ENCODE measurements at regions not wholly inside any gene's neighbourhood (a gene's known extent, or its start where the extent isn't known, plus 50 kb on each side); places are given as distances from the start of the nearest gene placed in this dataset.
"Not testable (repeated sequence)": the region's sequence is repeated elsewhere in the genome, so short reads cannot be mapped to it uniquely, and the experiment has no call there.

DNA sequence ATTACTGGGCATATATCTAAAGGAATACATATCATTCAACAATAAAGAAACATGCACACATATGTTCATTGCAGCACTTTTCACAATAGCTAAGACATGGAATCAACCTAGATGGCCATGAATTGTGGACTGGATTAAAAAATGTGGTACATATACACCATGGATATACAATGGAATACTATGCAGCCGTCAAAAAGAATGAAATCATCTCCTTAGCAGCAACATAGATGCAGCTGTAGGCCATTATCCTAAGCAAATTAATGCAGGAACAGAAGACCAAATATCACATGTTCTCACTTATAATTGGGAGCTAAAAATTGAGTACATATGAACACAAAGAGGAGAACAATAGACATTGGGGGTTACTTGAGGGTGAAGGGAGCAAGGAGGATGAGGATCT lies 175.6 kb downstream of the POLR1F start:
- intact Hi-C loops (cut with micrococcal nuclease) = no loop called here
- CTCF ChIA-PET (ENCODE audit: partially characterized antibody) = no interaction called here

DNA sequence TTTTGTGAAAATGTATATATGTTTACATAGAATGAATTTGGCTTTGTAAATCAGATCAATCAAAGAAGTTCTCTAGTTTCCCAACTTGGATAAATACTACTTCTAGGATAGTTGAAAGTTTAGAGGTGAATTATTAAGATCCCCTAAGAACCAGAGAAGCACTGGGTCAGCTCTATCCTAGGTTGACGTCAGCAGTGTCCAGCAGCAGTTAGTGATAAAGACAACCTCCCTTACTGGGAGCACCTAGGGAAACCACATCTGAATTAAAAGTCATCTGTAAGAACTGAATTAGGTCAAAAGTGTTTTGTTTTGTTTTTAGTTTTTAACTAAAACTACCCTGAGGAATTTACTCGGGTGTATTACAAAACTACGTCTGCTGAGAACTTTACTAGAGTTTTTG lies 178.0 kb downstream of the POLR1F start:
- no peak overlapping the region for H3K27ac Mint-ChIP-seq
- Histone ChIP-seq H3K27ac (ENCODE audit: low read depth, low read length) (no peak overlapping the region), H3K4me3 (ENCODE audit: low read length in 2 of 2) (no peak overlapping the region), H3K9me3 (ENCODE audit: control insufficient read depth in 1 of 2, low read length in 2 of 2) (no peaks in the 10 kb centered on the region), H3K4me1 (ENCODE audit: insufficient read depth, low read length) (no peaks in the 10 kb centered on the region), H3K27me3 (ENCODE audit: insufficient read depth, low read length) (no peaks in the 10 kb centered on the region), H3K36me3 (ENCODE audit: insufficient read depth, low read length) (no peaks in the 10 kb centered on the region)
- H3K36me3 Mint-ChIP-seq = no peaks in the 10 kb centered on the region
- no peaks in the 10 kb centered on the region for H3K4me1 Mint-ChIP-seq
- no peak for DNase-seq
- ChIA-PET CTCF (ENCODE audit: partially characterized antibody) (no interaction called here), POLR2A (ENCODE audit: partially characterized antibody) (no interaction called here)
- intact Hi-C loops (cut with micrococcal nuclease) = no loop called here
- H3K27me3 Mint-ChIP-seq = no peaks in the 10 kb centered on the region
- H3K4me3 Mint-ChIP-seq = no peak overlapping the region
- peaks cover 0 to 19% (median 5%) of the 10 kb centered on the region in 8 donors for H3K9me3 Mint-ChIP-seq

More for the DNA sequence above, 175.6 kb downstream of the POLR1F start:
- Histone ChIP-seq H3K27me3 (ENCODE audit: insufficient read depth, low read length) (no peaks in the 10 kb centered on the region), H3K4me1 (ENCODE audit: insufficient read depth, low read length) (no peaks in the 10 kb centered on the region), H3K9me3 (ENCODE audit: control insufficient read depth in 1 of 2, low read length in 2 of 2) (no peaks in the 10 kb centered on the region), H3K27ac (ENCODE audit: low read depth, low read length) (no peak overlapping the region), H3K36me3 (ENCODE audit: insufficient read depth, low read length) (no peaks in the 10 kb centered on the region), H3K4me3 (ENCODE audit: low read length in 2 of 2) (no peak overlapping the region)
- Mint-ChIP-seq H3K27ac (no peak overlapping the region), H3K36me3 (no peaks in the 10 kb centered on the region), H3K9me3 (peaks cover 0 to 19% (median 4%) of the 10 kb centered on the region in 8 donors), H3K27me3 (no peaks in the 10 kb centered on the region), H3K4me3 (no peak overlapping the region), H3K4me1 (no peaks in the 10 kb centered on the region)
- POLR2A ChIA-PET (ENCODE audit: partially characterized antibody) = no interaction called here
- no peak for DNase-seq

DNA sequence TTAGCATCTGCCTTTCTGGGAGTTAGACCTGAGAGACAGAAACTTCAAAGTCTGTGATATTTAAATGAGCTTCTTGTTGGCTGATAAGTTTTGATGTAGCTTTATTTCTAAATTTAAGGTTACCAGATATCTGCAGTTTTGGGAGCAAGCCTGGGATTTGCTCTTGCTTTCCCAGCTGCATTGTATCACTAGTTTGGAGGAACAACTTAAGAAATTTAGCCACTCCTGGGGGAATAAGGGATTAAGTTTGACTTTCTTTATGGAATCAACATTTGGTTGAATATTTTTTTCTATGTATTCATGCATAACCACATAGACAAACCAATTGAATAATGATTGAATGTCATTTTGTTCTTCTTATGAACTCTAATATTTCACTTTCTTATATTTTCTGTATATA lies 178.6 kb downstream of the POLR1F start:
- Mint-ChIP-seq H3K27me3 (no peaks in the 10 kb centered on the region), H3K4me3 (no peak overlapping the region), H3K4me1 (no peaks in the 10 kb centered on the region), H3K36me3 (no peaks in the 10 kb centered on the region), H3K27ac (no peak overlapping the region), H3K9me3 (peaks cover 0 to 19% (median 5%) of the 10 kb centered on the region in 8 donors)
- no peaks in the 10 kb centered on the region for H3K9me3 ChIP-seq (ENCODE audit: control insufficient read depth in 1 of 2, low read length in 2 of 2)
- no peaks in the 10 kb centered on the region for H3K36me3 ChIP-seq (ENCODE audit: insufficient read depth, low read length)
- no peak overlapping the region for H3K27ac ChIP-seq (ENCODE audit: low read depth, low read length)
- CTCF ChIA-PET (ENCODE audit: partially characterized antibody) = no interaction called here
- POLR2A ChIA-PET (ENCODE audit: partially characterized antibody) = no interaction called here
- no peak for DNase-seq
- H3K4me3 ChIP-seq (ENCODE audit: low read length in 2 of 2) = no peak overlapping the region
- H3K27me3 ChIP-seq (ENCODE audit: insufficient read depth, low read length) = no peaks in the 10 kb centered on the region
- H3K4me1 ChIP-seq (ENCODE audit: insufficient read depth, low read length) = no peaks in the 10 kb centered on the region
- intact Hi-C loops (cut with micrococcal nuclease) = no loop called here

DNA sequence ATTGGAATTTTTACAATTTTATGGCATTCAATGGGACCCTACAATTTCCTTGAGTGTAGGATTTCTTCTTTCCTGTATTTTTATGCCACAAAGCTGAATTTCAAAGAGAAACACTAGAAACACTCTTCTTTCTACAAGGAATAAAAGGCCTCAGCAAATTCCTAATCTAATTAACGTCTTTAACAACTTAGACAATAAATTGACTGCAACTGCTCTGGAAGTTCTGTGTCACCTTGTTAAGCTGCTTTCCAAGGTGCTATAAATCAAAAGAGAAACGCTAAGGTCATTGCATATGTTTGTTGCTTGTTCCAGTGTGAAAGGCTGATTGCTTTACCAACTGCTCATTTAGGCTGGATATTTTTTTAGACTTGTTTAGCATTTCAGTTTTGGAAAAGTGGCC lies 182.2 kb downstream of the POLR1F start:
- H3K27ac ChIP-seq (ENCODE audit: low read depth, low read length) = no peak overlapping the region
- H3K36me3 ChIP-seq (ENCODE audit: insufficient read depth, low read length) = no peaks in the 10 kb centered on the region
- no peaks in the 10 kb centered on the region for H3K9me3 ChIP-seq (ENCODE audit: control insufficient read depth in 1 of 2, low read length in 2 of 2)
- Mint-ChIP-seq H3K27me3 (no peaks in the 10 kb centered on the region), H3K9me3 (peaks cover 0 to 5% (median 0%) of the 10 kb centered on the region in 8 donors), H3K27ac (no peak overlapping the region), H3K4me1 (no peaks in the 10 kb centered on the region), H3K36me3 (no peaks in the 10 kb centered on the region), H3K4me3 (no peak overlapping the region)
- no peak for DNase-seq
- H3K4me3 ChIP-seq (ENCODE audit: low read length in 2 of 2) = no peak overlapping the region
- intact Hi-C loops (cut with micrococcal nuclease) = no loop called here
- ChIA-PET CTCF (ENCODE audit: partially characterized antibody) (no interaction called here), POLR2A (ENCODE audit: partially characterized antibody) (no interaction called here)
- no peaks in the 10 kb centered on the region for H3K4me1 ChIP-seq (ENCODE audit: insufficient read depth, low read length)
- no peaks in the 10 kb centered on the region for H3K27me3 ChIP-seq (ENCODE audit: insufficient read depth, low read length)

DNA sequence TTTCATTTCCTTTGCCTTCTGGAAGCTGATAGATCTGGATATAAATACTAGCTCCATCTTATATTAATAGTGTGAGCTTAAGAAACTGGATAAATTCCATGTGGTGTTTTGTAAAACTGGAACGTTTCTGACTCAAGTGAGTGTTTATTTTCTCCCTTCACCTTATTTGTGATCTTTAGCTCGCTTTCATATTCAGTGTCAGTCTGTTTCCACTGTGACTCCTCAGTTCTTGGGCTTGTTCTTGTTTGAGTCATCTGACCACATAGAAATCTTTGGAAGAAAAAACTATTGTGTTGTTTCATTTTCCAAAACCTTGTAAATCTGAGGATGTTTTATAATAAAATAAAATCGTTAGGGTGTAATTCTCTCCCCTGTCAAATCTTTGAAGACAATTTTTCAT lies 186.4 kb downstream of the POLR1F start:
- CTCF ChIA-PET (ENCODE audit: partially characterized antibody) = no interaction called here
- Mint-ChIP-seq H3K27ac (no peak overlapping the region), H3K27me3 (no peaks in the 10 kb centered on the region), H3K4me3 (no peak overlapping the region), H3K36me3 (no peaks in the 10 kb centered on the region), H3K9me3 (peaks cover 0 to 9% (median 4%) of the 10 kb centered on the region in 8 donors), H3K4me1 (no peaks in the 10 kb centered on the region)
- Histone ChIP-seq H3K27me3 (ENCODE audit: insufficient read depth, low read length) (no peaks in the 10 kb centered on the region), H3K4me3 (ENCODE audit: low read length in 2 of 2) (no peak overlapping the region), H3K36me3 (ENCODE audit: insufficient read depth, low read length) (no peaks in the 10 kb centered on the region), H3K4me1 (ENCODE audit: insufficient read depth, low read length) (no peaks in the 10 kb centered on the region), H3K27ac (ENCODE audit: low read depth, low read length) (no peak overlapping the region), H3K9me3 (ENCODE audit: control insufficient read depth in 1 of 2, low read length in 2 of 2) (no peaks in the 10 kb centered on the region)
- POLR2A ChIA-PET (ENCODE audit: partially characterized antibody) = no interaction called here
- no peak for DNase-seq
- intact Hi-C loops (cut with micrococcal nuclease) = no loop called here

DNA sequence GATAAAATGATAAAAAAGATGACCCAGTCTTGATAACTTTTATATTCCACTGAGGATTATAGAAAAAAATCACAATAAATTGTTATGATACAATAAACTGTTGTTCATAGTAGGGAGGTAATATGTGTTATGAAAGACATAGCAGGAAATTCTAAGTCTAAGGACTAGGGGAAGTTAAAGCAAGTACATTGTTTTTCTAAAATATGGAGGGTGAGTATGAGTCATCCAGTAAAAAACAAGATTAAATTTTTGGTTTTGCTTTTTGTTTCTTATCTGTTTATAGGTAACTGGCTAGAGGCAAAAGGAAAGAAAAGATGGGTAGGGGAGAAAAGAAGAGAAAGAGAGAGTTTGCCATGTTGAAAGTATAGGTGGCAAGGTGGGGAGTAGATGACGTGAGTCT lies 188.4 kb downstream of the POLR1F start:
- no peaks in the 10 kb centered on the region for H3K36me3 Mint-ChIP-seq
- no peak overlapping the region for H3K27ac Mint-ChIP-seq
- no peaks in the 10 kb centered on the region for H3K4me1 Mint-ChIP-seq
- no peak overlapping the region for H3K4me3 Mint-ChIP-seq
- Histone ChIP-seq H3K27ac (ENCODE audit: low read depth, low read length) (no peak overlapping the region), H3K4me3 (ENCODE audit: low read length in 2 of 2) (no peak overlapping the region), H3K9me3 (ENCODE audit: control insufficient read depth in 1 of 2, low read length in 2 of 2) (no peaks in the 10 kb centered on the region), H3K36me3 (ENCODE audit: insufficient read depth, low read length) (no peaks in the 10 kb centered on the region), H3K27me3 (ENCODE audit: insufficient read depth, low read length) (no peaks in the 10 kb centered on the region), H3K4me1 (ENCODE audit: insufficient read depth, low read length) (no peaks in the 10 kb centered on the region)
- CTCF ChIA-PET (ENCODE audit: partially characterized antibody) = no interaction called here
- peaks cover 0 to 14% (median 3%) of the 10 kb centered on the region in 8 donors for H3K9me3 Mint-ChIP-seq
- POLR2A ChIA-PET (ENCODE audit: partially characterized antibody) = no interaction called here
- no peak for DNase-seq
- no peaks in the 10 kb centered on the region for H3K27me3 Mint-ChIP-seq
- intact Hi-C loops (cut with micrococcal nuclease) = no loop called here

DNA sequence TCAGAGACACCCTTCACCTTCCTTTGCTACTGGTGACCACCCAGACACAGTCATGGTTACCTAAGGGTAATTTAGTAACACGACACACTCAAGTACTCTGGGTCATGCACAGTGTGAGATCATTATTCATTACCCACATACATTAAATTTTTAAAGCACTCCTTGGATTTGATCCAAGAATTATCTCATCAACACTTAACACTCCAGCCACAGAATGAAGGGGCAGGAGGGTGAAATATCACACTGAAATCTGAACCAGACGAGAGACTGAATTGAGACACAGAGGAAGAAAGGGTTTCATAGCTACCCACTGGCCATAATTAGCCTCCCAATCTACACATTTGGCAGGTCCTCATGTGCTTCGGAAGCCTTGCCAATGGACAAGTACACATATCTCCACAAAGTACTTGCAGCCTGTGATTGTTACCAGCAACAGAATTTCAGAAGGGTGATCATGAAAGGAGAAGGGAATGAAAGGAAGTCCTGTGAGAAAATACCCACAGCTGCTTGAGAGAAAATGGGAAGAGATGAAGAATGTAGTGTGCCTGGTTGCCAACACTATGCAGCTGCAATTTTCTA lies 189.3 kb downstream of the POLR1F start:
- no peaks in the 10 kb centered on the region for H3K36me3 Mint-ChIP-seq
- no peak for DNase-seq
- Histone ChIP-seq H3K36me3 (ENCODE audit: insufficient read depth, low read length) (no peaks in the 10 kb centered on the region), H3K27me3 (ENCODE audit: insufficient read depth, low read length) (no peaks in the 10 kb centered on the region), H3K4me1 (ENCODE audit: insufficient read depth, low read length) (no peaks in the 10 kb centered on the region), H3K9me3 (ENCODE audit: control insufficient read depth in 1 of 2, low read length in 2 of 2) (no peaks in the 10 kb centered on the region), H3K27ac (ENCODE audit: low read depth, low read length) (no peak overlapping the region), H3K4me3 (ENCODE audit: low read length in 2 of 2) (no peak overlapping the region)
- H3K4me3 Mint-ChIP-seq = no peak overlapping the region
- ChIA-PET POLR2A (ENCODE audit: partially characterized antibody) (no interaction called here), CTCF (ENCODE audit: partially characterized antibody) (no interaction called here)
- H3K27me3 Mint-ChIP-seq = no peaks in the 10 kb centered on the region
- intact Hi-C loops (cut with micrococcal nuclease) = no loop called here
- no peak overlapping the region for H3K27ac Mint-ChIP-seq
- H3K4me1 Mint-ChIP-seq = no peaks in the 10 kb centered on the region
- peaks cover 0 to 14% (median 3%) of the 10 kb centered on the region in 8 donors for H3K9me3 Mint-ChIP-seq

DNA sequence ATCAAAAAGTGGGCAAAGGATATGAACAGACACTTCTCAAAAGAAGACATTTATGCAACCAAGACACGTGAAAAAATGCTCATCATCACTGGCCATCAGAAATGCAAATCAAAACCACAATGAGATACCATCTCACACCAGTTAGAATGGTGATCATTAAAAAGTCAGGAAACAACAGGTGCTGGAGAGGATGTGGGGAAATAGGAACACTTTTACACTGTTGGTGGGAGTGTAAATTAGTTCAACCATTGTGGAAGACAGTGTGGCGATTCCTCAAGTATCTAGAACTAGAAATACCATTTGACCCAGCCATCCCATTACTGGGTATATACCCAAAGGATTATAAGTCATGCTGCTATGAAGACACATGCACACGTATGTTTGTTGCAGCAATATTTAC lies 191.3 kb downstream of the POLR1F start:
- H3K4me3 ChIP-seq (ENCODE audit: low read length in 2 of 2); intact Hi-C loops (cut with micrococcal nuclease); H3K27me3 ChIP-seq (ENCODE audit: insufficient read depth, low read length); H3K4me3 Mint-ChIP-seq; H3K27ac Mint-ChIP-seq; DNase-seq; H3K36me3 Mint-ChIP-seq; H3K9me3 Mint-ChIP-seq; H3K36me3 ChIP-seq (ENCODE audit: insufficient read depth, low read length); POLR2A ChIA-PET (ENCODE audit: partially characterized antibody); H3K27ac ChIP-seq (ENCODE audit: low read depth, low read length); H3K27me3 Mint-ChIP-seq; H3K4me1 ChIP-seq (ENCODE audit: insufficient read depth, low read length); CTCF ChIA-PET (ENCODE audit: partially characterized antibody); H3K4me1 Mint-ChIP-seq; H3K9me3 ChIP-seq (ENCODE audit: control insufficient read depth in 1 of 2, low read length in 2 of 2): not testable (repeated sequence)
